Bronchial epithelial cell (primary cell): ENCODE measurements at regions not wholly inside any gene's neighbourhood (a gene's known extent, or its start where the extent isn't known, plus 50 kb on each side); places are given as distances from the start of the nearest gene placed in this dataset.
"Not testable (repeated sequence)": the region's sequence is repeated elsewhere in the genome, so short reads cannot be mapped to it uniquely, and the experiment has no call there.

ENCODE experiments used
- DNase-seq: peaks from one replicate; pipeline ENCODE4 v3.0.0-alpha.2; 2010; ENCODE audit warnings: low read depth
- FAIRE-seq: peaks from 2 replicates; lab custom pipeline; 2011; peaks lifted over from hg19 to GRCh38; lab: Jason Lieb, UNC
- H3K27me3 ChIP-seq: 2 replicates; pipeline ENCODE4 v1.5.1; 2011; ENCODE audit warnings: low read length; ENCODE audit not compliant: control insufficient read depth, insufficient read depth
- H3K36me3 ChIP-seq: 2 replicates; pipeline ENCODE4 v1.5.1; 2011; ENCODE audit warnings: low read length; ENCODE audit not compliant: control insufficient read depth, insufficient read depth
- H3K4me3 ChIP-seq: 2 replicates; pipeline ENCODE4 v1.5.1; 2011; ENCODE audit warnings: mild to moderate bottlenecking, low read depth, low read length, control low read depth
- TF ChIP-seq, protein P1 (sequence below): IDR thresholded peaks from 2 replicates; pipeline ENCODE4 v1.5.1; 2011; ENCODE audit warnings: mild to moderate bottlenecking, moderate library complexity, low read length, control low read depth, inconsistent platforms; ENCODE audit not compliant: insufficient read depth, severe bottlenecking

DNA sequence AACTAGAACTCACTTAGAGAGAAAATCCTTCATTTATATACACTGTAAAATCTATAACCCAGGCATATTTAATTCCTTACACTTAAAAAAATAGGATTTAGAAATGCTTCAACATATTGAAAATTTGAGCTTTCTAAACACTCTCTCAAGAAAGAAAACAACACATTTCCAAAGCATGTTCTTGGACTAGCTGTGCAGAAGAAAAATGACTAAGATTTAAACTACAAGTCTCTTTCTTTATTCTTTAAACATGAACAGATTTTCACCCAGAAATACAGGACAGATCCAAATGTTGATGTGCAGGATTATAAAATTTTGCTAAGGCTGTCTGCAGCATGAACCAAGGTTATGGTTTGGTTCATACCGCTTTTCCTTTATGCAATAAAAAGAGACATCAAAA, 77.7 kb upstream of the TUSC1 start:
- no peaks in the 10 kb centered on the region for H3K27me3 ChIP-seq
- FAIRE-seq (no peak), DNase-seq (no peak)
- H3K36me3 ChIP-seq = no peaks in the 10 kb centered on the region
- no peak overlapping the region for H3K4me3 ChIP-seq
- TF ChIP-seq, protein P1, sequence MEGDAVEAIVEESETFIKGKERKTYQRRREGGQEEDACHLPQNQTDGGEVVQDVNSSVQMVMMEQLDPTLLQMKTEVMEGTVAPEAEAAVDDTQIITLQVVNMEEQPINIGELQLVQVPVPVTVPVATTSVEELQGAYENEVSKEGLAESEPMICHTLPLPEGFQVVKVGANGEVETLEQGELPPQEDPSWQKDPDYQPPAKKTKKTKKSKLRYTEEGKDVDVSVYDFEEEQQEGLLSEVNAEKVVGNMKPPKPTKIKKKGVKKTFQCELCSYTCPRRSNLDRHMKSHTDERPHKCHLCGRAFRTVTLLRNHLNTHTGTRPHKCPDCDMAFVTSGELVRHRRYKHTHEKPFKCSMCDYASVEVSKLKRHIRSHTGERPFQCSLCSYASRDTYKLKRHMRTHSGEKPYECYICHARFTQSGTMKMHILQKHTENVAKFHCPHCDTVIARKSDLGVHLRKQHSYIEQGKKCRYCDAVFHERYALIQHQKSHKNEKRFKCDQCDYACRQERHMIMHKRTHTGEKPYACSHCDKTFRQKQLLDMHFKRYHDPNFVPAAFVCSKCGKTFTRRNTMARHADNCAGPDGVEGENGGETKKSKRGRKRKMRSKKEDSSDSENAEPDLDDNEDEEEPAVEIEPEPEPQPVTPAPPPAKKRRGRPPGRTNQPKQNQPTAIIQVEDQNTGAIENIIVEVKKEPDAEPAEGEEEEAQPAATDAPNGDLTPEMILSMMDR = no peak

- TF ChIP-seq, protein P1 = no peak
- Histone ChIP-seq H3K36me3 (no peaks in the 10 kb centered on the region), H3K4me3 (no peak overlapping the region), H3K27me3 (no peaks in the 10 kb centered on the region)
- FAIRE-seq (peak; percentile 23), DNase-seq (no peak)
These were observed 74.2 kb upstream of the TUSC1 start for GRCh38 chr9:25752398-25752797.

DNA sequence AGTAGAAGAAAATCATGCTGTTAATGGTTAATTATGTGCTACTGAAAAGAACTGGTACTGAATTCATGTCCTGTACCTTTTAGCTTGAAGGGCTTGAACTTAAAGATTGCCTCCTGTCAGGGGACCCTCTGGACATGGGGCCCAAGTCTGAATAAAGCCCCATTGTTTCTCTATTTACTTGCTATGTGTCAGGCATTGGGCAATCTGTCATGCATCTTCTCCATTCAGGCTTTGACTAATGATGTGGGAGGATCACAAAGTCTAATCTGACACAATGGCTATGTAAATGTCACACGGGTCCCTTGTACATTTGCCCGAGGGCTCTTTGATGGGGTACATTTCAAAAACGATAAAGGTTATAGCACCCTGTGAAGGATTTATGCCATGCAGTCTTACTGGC, 64.0 kb upstream of the TUSC1 start:
- no peaks in the 10 kb centered on the region for H3K36me3 ChIP-seq
- TF ChIP-seq, protein P1 = no peak
- no peak overlapping the region for H3K4me3 ChIP-seq
- no peaks in the 10 kb centered on the region for H3K27me3 ChIP-seq
- DNase-seq (peak; percentile 6), FAIRE-seq (no peak)

GRCh38 chr9:25733336-25733982, 55.2 kb upstream of the TUSC1 start:
- H3K27me3 ChIP-seq = no peaks in the 10 kb centered on the region
- no peak overlapping the region for H3K4me3 ChIP-seq
- DNase-seq (no peak), FAIRE-seq (no peak)
- H3K36me3 ChIP-seq = no peaks in the 10 kb centered on the region
- TF ChIP-seq, protein P1 = no peak

- FAIRE-seq, H3K36me3 ChIP-seq, H3K27me3 ChIP-seq, DNase-seq, H3K4me3 ChIP-seq: not testable (repeated sequence)
These were observed 53.9 kb upstream of the TUSC1 start for GRCh38 chr9:25731895-25732794.
